GM12878 (cell line): ENCODE measurements at regions not wholly inside any gene's neighbourhood (a gene's known extent, or its start where the extent isn't known, plus 50 kb on each side); places are given as distances from the start of the nearest gene placed in this dataset.

Source experiments
- ATAC-seq: fragments of 200-7000 bp; cut with Tn5 transposase; 3 replicates; pipeline ENCODE4 v1.9.1; 2020; ENCODE audit warnings: mild to moderate bottlenecking, moderate library complexity
- BruUV-seq: library from RNA; stranded (reverse); fragments of 400-500 nt; replicated peaks from 2 replicates; lab custom pipeline; 2021; lab: Mats Ljungman, UMichigan
- CTCF ChIA-PET: fragments of 300-600 bp; sonication (Branson Sonifier 250); formaldehyde crosslinking; extraction: SDS; loops from one replicate; lab custom pipeline; 2021; ENCODE audit warnings: inconsistent platforms; lab: Yijun Ruan, JAX
- POLR2A ChIA-PET: fragments of 350-600 bp; formaldehyde crosslinking; extraction: SDS; loops from one replicate; lab custom pipeline; 2021; ENCODE audit warnings: inconsistent platforms; lab: Charles Lee
- RAD21 ChIA-PET: fragments of 300-600 bp; sonication (Branson Sonifier 250); formaldehyde crosslinking; loops from one replicate; lab custom pipeline; 2023; ENCODE audit warnings: antibody characterized with exemption; ENCODE audit not compliant: unreplicated experiment; lab: Charles Lee
- SMC1A ChIA-PET: fragments of 300-600 bp; sonication (Branson Sonifier 250); formaldehyde crosslinking; loops from one replicate; lab custom pipeline; 2023; ENCODE audit not compliant: unreplicated experiment, uncharacterized antibody; lab: Charles Lee
- DNase-seq: peaks from one replicate; pipeline ENCODE4 v3.0.0-alpha.2; 2011; ENCODE audit warnings: low read depth, low spot score
- FAIRE-seq: peaks from 3 replicates; lab custom pipeline; 2011; peaks lifted over from hg19 to GRCh38; lab: Jason Lieb, UNC
- H2AFZ ChIP-seq: 2 replicates; pipeline ENCODE4 v1.6.0; 2011; ENCODE audit warnings: low read depth, low read length, control low read depth; ENCODE audit not compliant: control insufficient read depth
- H3K27ac ChIP-seq: 2 replicates; pipeline ENCODE4 v1.5.1; 2011; ENCODE audit warnings: control low read depth; ENCODE audit not compliant: control insufficient read depth, insufficient read depth
- H3K27me3 ChIP-seq, 2 experiments: replicated peaks in 1 of 2; 2 replicates each; pipeline versions ENCODE4 v1.6.0 to v1.6.1; 2011; ENCODE audit warnings: low read length in 1 of 2; ENCODE audit not compliant: control insufficient read depth in 2 of 2, insufficient read depth in 2 of 2
- H3K36me3 ChIP-seq, 2 experiments: 2 replicates each; pipeline ENCODE4 v1.5.1; 2011; ENCODE audit warnings: low read length in 1 of 2; ENCODE audit not compliant: control insufficient read depth in 2 of 2, insufficient read depth in 2 of 2
- H3K4me1 ChIP-seq: 2 replicates; pipeline ENCODE4 v1.6.1; 2011; ENCODE audit warnings: mild to moderate bottlenecking, low read length, moderate library complexity, mixed read lengths; ENCODE audit not compliant: control insufficient read depth, insufficient read depth
- H3K4me2 ChIP-seq: 2 replicates; pipeline ENCODE4 v1.6.0; 2011; ENCODE audit warnings: control low read depth; ENCODE audit not compliant: control insufficient read depth, insufficient read depth
- H3K4me3 ChIP-seq: fragments of 200-600 bp; sonication (generic); 2 replicates; pipeline ENCODE4 v1.5.1; 2016
- H3K79me2 ChIP-seq: 2 replicates; pipeline ENCODE4 v1.6.0; 2011; ENCODE audit warnings: low read length; ENCODE audit not compliant: control insufficient read depth, insufficient read depth
- H3K9ac ChIP-seq: 2 replicates; pipeline ENCODE4 v1.8.0; 2011; ENCODE audit warnings: low read length, control low read depth, mixed read lengths; ENCODE audit not compliant: control insufficient read depth, insufficient read depth
- H3K9me3 ChIP-seq: replicated peaks from 3 replicates; pipeline ENCODE4 v1.5.1; 2011; ENCODE audit warnings: mild to moderate bottlenecking, low read length; ENCODE audit not compliant: control insufficient read depth, insufficient read depth
- H4K20me1 ChIP-seq: 2 replicates; pipeline ENCODE4 v1.6.0; 2011; ENCODE audit not compliant: control insufficient read depth, insufficient read depth
- EED ChIP-seq: sonication (generic); IDR thresholded peaks from 2 replicates; pipeline ENCODE4 v1.6.1; 2016; ENCODE audit warnings: antibody characterized with exemption, low read depth
- ELK1 ChIP-seq: IDR thresholded peaks from 2 replicates; pipeline ENCODE4 v1.6.1; 2012; ENCODE audit warnings: low read depth, low read length, improper control_type of control experiment
- MAX ChIP-seq: IDR thresholded peaks from 2 replicates; pipeline ENCODE4 v1.6.1; 2012; ENCODE audit warnings: low read depth, low read length, improper control_type of control experiment
- WGBS: methylation state at CpG from one replicate; pipeline ENCODE4 v1.1.6; 2016; ENCODE audit warnings: low lambda C conversion rate; ENCODE audit not compliant: insufficient replicate concordance, insufficient coverage; ENCODE audit errors: missing lambda C conversion rate; 5-methylcytosine and 5-hydroxymethylcytosine counted together
- in situ Hi-C: fragments of 300-500 bp; cut with MboI; formaldehyde crosslinking; loops from 9 replicates; pipeline ENCODE4 v1.14.3; 2018; ENCODE audit warnings: mixed read lengths
- intact Hi-C: fragments of 100-400 bp; cut with micrococcal nuclease; formaldehyde crosslinking; loops from one replicate; pipeline ENCODE4 v1.14.2; 2022; ENCODE audit not compliant: unreplicated experiment

GRCh38 chr22:34760276-34761008 lies 305.5 kb upstream of the ISX start:
- no peak overlapping the region for H3K27ac ChIP-seq

More at GRCh38 chr22:34760276-34761008, 305.5 kb upstream of the ISX start:
- H3K9me3 ChIP-seq, result no peaks in the 10 kb centered on the region
- in situ Hi-C loops (no loop called here), intact Hi-C loops (no loop called here)
- H3K9ac ChIP-seq, result no peak overlapping the region
- H3K4me1 ChIP-seq, result no peaks in the 10 kb centered on the region
- H3K4me2 ChIP-seq, result no peak overlapping the region
- BruUV-seq, result no TSS peak
- ChIA-PET SMC1A (interaction anchor here (1.5 kb wide), 1 partner anchor 10 kb away, joined by 3 read pairs; no protein-coding TSS in a partner anchor), CTCF (no interaction called here), POLR2A (no interaction called here)
- H2AFZ ChIP-seq, result no peak overlapping the region
- 27% methylated on average over 8 of the region's 8 CpGs for WGBS
- DNase-seq, result no peak
- H3K27me3 ChIP-seq, result peaks cover 0 to 2% of the 10 kb centered on the region in 2 experiments; a peak in 1 of 4 replicates
- no peaks in the 10 kb centered on the region for H3K36me3 ChIP-seq
- H3K79me2 ChIP-seq, result no peaks in the 10 kb centered on the region
- no peak for FAIRE-seq
- TF ChIP-seq ELK1, result no peak
- no peak for TF ChIP-seq MAX
- TF ChIP-seq EED, result no peak
- TF ChIP-seq, all 136 proteins: peak for 0
- Histone ChIP-seq H3K4me3 (no peak overlapping the region), H4K20me1 (no peaks in the 10 kb centered on the region)
- ATAC-seq, result no peak
- RAD21 ChIA-PET, result no interaction called here
